OCI-LY3 (cell line): ENCODE measurements at regions not wholly inside any gene's neighbourhood (a gene's known extent, or its start where the extent isn't known, plus 50 kb on each side); places are given as distances from the start of the nearest gene placed in this dataset.

Experiments used
- CTCF ChIP-seq: fragments of 200-600, 300-600 bp; sonication (generic); IDR thresholded peaks from 2 replicates; pipeline ENCODE4 v1.5.1; 2014; ENCODE audit warnings: antibody characterized with exemption, low read length, low read depth
- EZH2phosphoT487 ChIP-seq: fragments of 200-600 bp; shearing (Covaris generic); IDR thresholded peaks from 2 replicates; pipeline ENCODE4 v1.6.1; 2018; ENCODE audit warnings: antibody characterized with exemption, mixed run types, low read depth

- TF ChIP-seq CTCF: no peak
- TF ChIP-seq EZH2phosphoT487: no peak
These were observed 642.5 kb upstream of the GNPDA2 start for GRCh38 chr4:45368832-45369231.
